HG03521 (cell line): ENCODE measurements at regions not wholly inside any gene's neighbourhood (a gene's known extent, or its start where the extent isn't known, plus 50 kb on each side); places are given as distances from the start of the nearest gene placed in this dataset.
"Not testable (repeated sequence)": the region's sequence is repeated elsewhere in the genome, so short reads cannot be mapped to it uniquely, and the experiment has no call there.

Experiments used
- ATAC-seq: cut with Tn5 transposase; IDR thresholded peaks from one replicate; pipeline ENCODE4 v1.9.1; 2021; ENCODE audit warnings: mild to moderate bottlenecking, moderate library complexity; ENCODE audit not compliant: unreplicated experiment

DNA sequence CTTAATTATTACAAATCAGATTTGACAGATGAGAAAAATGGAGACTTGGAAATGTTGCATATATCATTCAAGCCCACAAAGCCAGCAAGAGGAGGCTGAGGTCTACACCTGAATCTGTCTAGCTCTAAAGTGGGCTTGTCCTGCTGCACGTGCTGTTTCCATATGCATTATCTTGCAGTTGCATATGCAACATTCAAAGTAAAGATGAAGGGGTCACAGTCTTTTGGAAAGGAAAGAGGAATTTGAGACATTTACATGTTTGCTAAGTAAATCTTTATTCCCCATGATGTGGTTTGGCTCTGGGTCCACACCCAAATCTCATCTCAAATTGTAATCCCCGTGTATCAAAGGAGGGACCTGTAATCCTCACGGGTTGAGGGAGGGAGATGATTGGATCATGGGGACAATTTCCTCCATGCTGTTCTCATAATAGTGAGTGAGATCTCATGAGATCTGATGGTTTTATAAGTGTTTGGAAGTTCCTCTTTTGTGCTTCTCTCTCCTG lies 98.3 kb downstream of the BACH1 start:
- ATAC-seq = no peak

GRCh38 chr21:29403301-29403700 lies 104.6 kb downstream of the BACH1 start:
- ATAC-seq = no peak

GRCh38 chr21:29403922-29404538 lies 105.3 kb downstream of the BACH1 start:
- no peak for ATAC-seq

DNA sequence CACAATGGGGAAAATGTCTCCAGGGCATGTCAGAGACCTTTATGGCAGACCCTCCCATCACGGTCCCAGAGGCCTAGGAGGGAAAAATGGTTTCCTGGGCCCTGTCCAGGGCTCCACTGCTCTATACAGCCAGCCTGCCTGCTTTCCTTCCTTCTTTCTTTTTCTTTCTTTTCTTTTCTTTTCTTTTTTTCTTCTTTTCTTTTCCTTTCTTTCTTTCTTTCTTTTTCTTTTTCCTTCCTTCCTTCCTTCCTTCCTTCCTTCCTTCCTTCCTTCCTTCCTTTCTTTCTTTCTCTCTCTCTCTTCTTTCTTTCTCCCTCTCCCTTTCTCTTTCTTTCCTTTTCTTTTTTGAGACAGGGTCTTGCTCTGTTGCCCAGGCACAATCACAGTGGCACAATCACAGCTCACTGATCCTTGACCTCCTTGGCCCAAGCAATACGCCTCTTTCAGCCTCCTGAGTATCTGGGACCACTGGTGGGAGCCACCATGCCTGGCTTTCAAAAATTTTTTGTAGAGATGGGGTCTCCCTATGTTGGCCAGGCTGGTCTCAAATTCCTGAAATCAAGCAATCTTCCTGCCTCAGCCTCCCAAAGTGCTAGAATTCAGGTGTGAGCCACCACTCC lies 106.9 kb downstream of the BACH1 start:
- no peak for ATAC-seq

DNA sequence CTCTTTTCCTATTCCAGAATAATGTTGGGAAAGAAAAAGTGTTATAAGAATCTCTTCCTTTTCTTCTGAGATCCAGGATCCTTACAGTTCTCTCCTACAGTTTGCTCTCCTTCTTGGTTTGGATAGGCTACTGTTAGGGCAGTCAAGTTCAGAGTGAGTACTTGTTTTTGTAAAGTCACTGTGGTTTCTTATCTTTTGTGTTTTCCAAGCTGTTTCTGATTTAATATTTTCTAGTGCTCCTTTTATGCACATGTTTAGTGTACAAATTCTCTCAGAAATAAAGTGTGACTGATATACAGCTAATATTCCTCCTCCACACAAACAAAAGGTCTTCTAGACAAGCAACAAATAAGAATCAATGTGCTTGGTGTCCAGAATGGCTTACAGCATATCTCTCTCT lies 107.7 kb downstream of the BACH1 start:
- no peak for ATAC-seq

GRCh38 chr21:29407571-29407970 lies 108.8 kb downstream of the BACH1 start:
- no peak for ATAC-seq

GRCh38 chr21:29413683-29414082 lies 115.0 kb downstream of the BACH1 start:
- ATAC-seq = no peak

DNA sequence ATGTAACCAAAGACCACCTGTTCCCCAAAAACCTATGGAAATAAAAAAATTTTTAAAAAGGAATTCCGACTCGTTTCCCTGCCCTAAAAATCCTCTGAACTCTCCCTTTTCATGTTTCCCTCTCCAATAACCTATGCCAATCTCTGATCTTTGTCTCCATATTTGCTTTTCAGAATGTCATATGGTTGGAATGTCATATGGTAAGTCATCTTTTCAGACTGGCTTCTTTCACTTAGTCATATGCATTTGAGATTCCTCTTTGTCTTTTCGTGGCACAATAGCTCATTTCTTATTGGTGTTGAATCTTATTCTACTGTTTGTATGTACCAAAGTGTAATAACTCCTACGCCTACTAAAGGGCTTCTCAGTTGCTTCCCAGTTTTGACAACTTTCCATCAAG lies 117.5 kb downstream of the BACH1 start:
- no peak for ATAC-seq

- ATAC-seq = no peak
These were observed 120.1 kb downstream of the BACH1 start for GRCh38 chr21:29418813-29419212.

- no peak for ATAC-seq
These were observed 120.7 kb downstream of the BACH1 start for GRCh38 chr21:29419422-29419821.

DNA sequence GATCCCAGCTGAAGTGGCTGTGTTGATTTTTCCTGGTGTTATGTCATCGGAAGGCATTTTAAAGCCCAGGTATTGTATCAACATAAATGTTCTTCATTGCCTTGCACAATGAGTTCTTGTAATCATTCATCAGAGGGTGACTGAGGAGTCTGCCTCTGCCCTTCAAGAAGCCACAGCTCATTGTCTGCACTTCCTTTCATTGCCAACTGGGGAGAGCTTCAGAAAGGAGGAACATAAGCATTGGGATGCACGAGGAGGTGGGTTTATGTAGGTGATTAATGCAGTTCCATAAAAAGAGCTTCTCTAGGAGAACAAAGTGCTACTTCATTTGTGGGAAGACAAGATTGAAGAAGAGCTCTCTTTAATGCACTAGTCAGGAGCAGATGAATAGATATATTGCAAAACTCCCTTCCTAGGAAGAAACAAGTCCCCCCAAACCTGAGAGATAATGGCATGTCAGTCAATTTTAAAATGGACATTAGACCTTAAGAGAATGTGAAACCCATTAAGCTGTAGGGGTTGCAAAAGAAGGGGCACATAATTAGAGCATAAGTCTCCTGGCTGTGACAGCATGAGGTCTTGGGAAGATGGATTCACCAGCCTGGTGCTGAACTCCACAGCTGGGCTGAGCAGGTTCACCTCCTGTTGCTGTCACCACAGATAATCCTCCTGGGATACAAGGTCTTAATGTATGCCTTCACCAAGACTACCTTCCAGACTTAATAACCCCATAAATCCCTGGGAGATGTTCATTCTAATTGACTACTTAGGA lies 124.6 kb downstream of the BACH1 start:
- no peak for ATAC-seq

- ATAC-seq = no peak
These were observed 126.0 kb downstream of the BACH1 start for GRCh38 chr21:29424728-29425127.

DNA sequence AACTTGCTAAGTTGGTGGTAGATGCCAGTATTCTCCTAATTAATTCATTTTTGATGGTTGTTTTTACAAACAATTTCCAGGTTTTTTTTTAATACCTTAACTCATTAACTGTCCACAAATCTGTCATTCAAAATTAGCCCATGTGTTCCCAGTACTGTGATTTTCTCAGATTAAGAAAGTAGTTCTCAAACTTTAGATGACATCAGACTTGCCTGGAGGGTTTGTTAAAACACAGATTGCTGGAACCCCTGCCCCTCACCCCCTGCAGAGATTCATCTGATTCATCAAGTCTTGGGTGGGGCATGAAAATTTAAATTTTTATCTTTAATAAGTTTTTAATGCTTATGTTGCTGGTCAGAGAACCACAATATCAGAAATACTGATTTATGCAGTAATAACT lies 130.5 kb downstream of the BACH1 start:
- ATAC-seq = no peak

- no peak for ATAC-seq
These were observed 131.3 kb downstream of the BACH1 start for GRCh38 chr21:29430030-29430429.

- no peak for ATAC-seq
These were observed 131.9 kb downstream of the BACH1 start for GRCh38 chr21:29430576-29430975.

DNA sequence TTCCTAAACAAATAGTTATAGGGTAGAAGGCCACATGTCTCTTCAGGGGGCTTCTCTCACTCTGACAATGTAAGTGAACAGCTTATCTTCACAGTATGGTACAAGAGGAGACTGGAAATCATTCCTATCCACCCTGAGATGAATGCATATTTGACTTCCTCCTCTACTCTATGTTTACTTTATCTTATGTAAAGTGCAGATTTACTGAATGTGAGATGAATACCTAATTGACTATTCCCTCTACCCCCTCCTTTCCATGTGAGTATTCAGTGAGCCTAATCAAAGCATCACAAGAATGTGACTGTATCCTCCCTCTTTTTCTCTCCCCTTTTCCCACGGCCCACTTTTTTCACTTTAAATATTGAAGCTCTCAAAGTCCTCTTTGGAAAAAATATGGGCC lies 132.5 kb downstream of the BACH1 start:
- no peak for ATAC-seq

- ATAC-seq = no peak
These were observed 133.0 kb downstream of the BACH1 start for GRCh38 chr21:29431680-29432079.

DNA sequence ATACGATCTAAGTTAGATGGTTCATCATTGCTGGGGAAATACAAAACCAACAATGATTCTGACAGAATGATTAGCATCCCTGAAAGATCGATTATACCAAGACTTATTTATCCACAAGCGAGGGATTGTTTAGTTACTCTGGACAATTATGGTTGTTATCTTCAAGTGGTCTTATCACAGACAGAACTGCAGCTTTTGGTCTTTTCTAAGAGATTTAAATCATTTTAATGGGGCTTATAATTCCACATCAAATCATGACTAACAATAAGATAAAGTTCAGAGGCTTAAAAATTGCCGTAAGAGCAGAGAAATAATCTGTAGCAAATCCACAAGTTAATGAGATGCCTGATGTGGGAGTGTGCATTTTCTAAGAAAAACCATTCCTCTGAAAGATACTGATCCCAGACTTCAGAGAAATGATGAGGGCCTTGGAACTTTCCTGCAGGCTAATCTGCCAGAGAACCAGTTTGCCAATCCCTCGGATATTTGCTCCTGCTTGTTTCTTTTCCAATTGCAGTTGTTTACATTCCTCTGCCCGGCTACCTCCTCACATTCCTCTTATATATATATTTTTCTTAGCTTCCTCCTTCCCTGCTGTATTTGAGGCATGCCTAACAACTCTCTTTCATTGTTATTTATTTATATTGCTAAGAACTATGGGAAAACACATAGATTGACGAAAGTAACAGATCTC lies 134.8 kb downstream of the BACH1 start:
- no peak for ATAC-seq

DNA sequence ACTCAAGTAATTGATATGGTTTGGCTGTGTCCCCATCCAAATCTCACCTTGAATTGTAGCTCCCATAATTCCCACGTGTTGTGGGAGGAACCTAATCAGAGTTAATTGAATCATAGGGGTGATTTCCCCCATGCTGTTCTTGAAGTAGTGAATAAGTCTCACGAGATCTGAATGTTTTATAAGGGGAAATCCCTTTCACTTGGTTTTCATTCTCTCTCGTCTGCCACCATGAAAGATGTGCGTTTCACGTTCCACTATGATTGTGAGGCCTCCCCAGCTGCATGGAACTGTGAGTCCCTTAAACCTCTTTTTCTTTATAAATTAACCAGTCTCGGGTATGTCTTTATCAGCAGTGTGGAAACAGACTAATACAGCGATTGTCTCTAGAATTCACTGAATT lies 135.4 kb downstream of the BACH1 start:
- no peak for ATAC-seq

DNA sequence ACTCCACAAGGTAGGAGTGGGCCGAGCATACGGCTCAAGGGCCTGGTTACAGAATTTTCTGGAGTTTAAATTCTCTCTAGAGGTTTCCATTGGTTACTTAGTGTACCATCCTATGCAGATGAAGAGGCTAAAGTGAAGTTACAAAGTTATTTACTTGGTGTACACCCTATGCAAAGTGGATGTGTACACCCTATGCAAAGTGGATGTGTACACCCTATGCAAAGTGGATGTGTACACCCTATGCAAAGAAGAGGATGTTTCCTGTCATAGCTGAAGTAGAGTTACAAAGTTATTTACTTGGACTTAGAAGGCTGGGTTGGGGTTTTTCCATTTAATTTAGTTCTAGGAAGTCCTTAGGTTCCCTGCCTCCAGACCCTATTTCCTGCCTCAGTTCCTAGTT lies 136.3 kb downstream of the BACH1 start:
- not testable (repeated sequence) for ATAC-seq

- ATAC-seq = no peak
These were observed 137.4 kb downstream of the BACH1 start for GRCh38 chr21:29436143-29436542.
